ENCODE measurements at regions not wholly inside any gene's neighbourhood (a gene's known extent, or its start where the extent isn't known, plus 50 kb on each side); places are given as distances from the start of the nearest gene placed in this dataset.

- no peak for DNase-seq (ENCODE audit: low read depth, low spot score)
These were observed 590.3 kb downstream of the AJAP1 start for GRCh38 chr1:5244631-5245285.

- DNase-seq (ENCODE audit: low read depth, low spot score): no peak
These were observed 588.4 kb downstream of the AJAP1 start for GRCh38 chr1:5242850-5243249.

- DNase-seq (ENCODE audit: low read depth, low spot score): no peak
These were observed 585.5 kb downstream of the AJAP1 start for GRCh38 chr1:5239911-5240310.

- DNase-seq (ENCODE audit: low read depth, low spot score): no peak
These were observed 584.1 kb downstream of the AJAP1 start for GRCh38 chr1:5238351-5239130.

- no peak for DNase-seq (ENCODE audit: low read depth, low spot score)
These were observed 581.0 kb downstream of the AJAP1 start for GRCh38 chr1:5235355-5235899.

GRCh38 chr1:5232537-5232936, 578.1 kb downstream of the AJAP1 start:
- no peak for DNase-seq (ENCODE audit: low read depth, low spot score)

GRCh38 chr1:5231541-5232315, 577.3 kb downstream of the AJAP1 start:
- DNase-seq (ENCODE audit: low read depth, low spot score): no peak

- DNase-seq (ENCODE audit: low read depth, low spot score): no peak
These were observed 572.7 kb downstream of the AJAP1 start for GRCh38 chr1:5227114-5227513.

GRCh38 chr1:5225707-5226704, 571.6 kb downstream of the AJAP1 start:
- DNase-seq (ENCODE audit: low read depth, low spot score): no peak

GRCh38 chr1:5223206-5223605, 568.8 kb downstream of the AJAP1 start:
- DNase-seq (ENCODE audit: low read depth, low spot score): no peak

GRCh38 chr1:5222626-5223025, 568.2 kb downstream of the AJAP1 start:
- DNase-seq (ENCODE audit: low read depth, low spot score): no peak

- no peak for DNase-seq (ENCODE audit: low read depth, low spot score)
These were observed 567.0 kb downstream of the AJAP1 start for GRCh38 chr1:5221451-5221850.

- no peak for DNase-seq (ENCODE audit: low read depth, low spot score)
These were observed 566.4 kb downstream of the AJAP1 start for GRCh38 chr1:5220821-5221220.

- no peak for DNase-seq (ENCODE audit: low read depth, low spot score)
These were observed 566.0 kb downstream of the AJAP1 start for GRCh38 chr1:5220421-5220820.

- DNase-seq (ENCODE audit: low read depth, low spot score): no peak
These were observed 545.6 kb downstream of the AJAP1 start for GRCh38 chr1:5200006-5200405.

GRCh38 chr1:5198328-5198727, 543.9 kb downstream of the AJAP1 start:
- DNase-seq (ENCODE audit: low read depth, low spot score): no peak

- DNase-seq (ENCODE audit: low read depth, low spot score): no peak
These were observed 537.1 kb downstream of the AJAP1 start for GRCh38 chr1:5191470-5191869.

- DNase-seq (ENCODE audit: low read depth, low spot score): no peak
These were observed 535.0 kb downstream of the AJAP1 start for GRCh38 chr1:5189384-5189783.

GRCh38 chr1:5165762-5166161, 511.4 kb downstream of the AJAP1 start:
- DNase-seq (ENCODE audit: low read depth, low spot score): no peak

GRCh38 chr1:5164158-5164557, 509.7 kb downstream of the AJAP1 start:
- no peak for DNase-seq (ENCODE audit: low read depth, low spot score)

- DNase-seq (ENCODE audit: low read depth, low spot score): no peak
These were observed 507.0 kb downstream of the AJAP1 start for GRCh38 chr1:5161372-5161771.
